ENCODE measurements at regions not wholly inside any gene's neighbourhood (a gene's known extent, or its start where the extent isn't known, plus 50 kb on each side); places are given as distances from the start of the nearest gene placed in this dataset.

DNA sequence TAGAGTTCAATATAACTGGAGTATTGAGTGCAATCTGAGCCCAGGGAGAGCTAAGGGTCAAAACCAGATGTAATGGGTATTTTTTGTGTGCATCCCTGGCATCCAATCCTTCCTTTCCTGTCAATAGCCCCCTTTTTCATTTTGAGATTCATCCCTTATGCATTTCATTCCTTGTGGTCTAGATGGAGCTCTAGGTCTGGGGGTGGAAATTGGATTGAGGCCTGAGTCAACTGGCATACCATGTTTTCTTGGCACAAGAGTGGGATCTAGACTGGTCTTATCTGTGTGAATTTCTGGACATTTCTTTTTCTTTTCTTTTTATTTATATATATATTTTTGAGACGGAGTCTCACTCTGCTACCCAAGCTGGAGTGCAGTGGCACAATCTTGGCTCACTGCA lies 67.3 kb upstream of the RAB3GAP2 start:
- no peak for TF ChIP-seq SUZ12 (IDR thresholded peaks at IDR 0.05)
- no peak for TF ChIP-seq ARNT (IDR thresholded peaks at IDR 0.05)
- TF ChIP-seq LEF1 (IDR thresholded peaks at IDR 0.05; ENCODE audit: borderline replicate concordance) = no peak
- no peak for TF ChIP-seq FOXM1 (IDR thresholded peaks at IDR 0.05; ENCODE audit: borderline replicate concordance)
- no peak for TF ChIP-seq BHLHE40 (IDR thresholded peaks at IDR 0.05; ENCODE audit: borderline replicate concordance)
- TF ChIP-seq TARDBP (IDR thresholded peaks at IDR 0.05) = no peak
- no peak for TF ChIP-seq SP1 (IDR thresholded peaks at IDR 0.05)
- no peak for TF ChIP-seq ELF4 (IDR thresholded peaks at IDR 0.05)
- no peak for TF ChIP-seq ZNF384 (IDR thresholded peaks at IDR 0.05)
- TF ChIP-seq, protein P1, sequence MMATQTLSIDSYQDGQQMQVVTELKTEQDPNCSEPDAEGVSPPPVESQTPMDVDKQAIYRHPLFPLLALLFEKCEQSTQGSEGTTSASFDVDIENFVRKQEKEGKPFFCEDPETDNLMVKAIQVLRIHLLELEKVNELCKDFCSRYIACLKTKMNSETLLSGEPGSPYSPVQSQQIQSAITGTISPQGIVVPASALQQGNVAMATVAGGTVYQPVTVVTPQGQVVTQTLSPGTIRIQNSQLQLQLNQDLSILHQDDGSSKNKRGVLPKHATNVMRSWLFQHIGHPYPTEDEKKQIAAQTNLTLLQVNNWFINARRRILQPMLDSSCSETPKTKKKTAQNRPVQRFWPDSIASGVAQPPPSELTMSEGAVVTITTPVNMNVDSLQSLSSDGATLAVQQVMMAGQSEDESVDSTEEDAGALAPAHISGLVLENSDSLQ (IDR thresholded peaks at IDR 0.05) = no peak
- no peak for TF ChIP-seq FOXA1 (IDR thresholded peaks at IDR 0.05)
